K562 (cell line): ENCODE measurements at regions not wholly inside any gene's neighbourhood (a gene's known extent, or its start where the extent isn't known, plus 50 kb on each side); places are given as distances from the start of the nearest gene placed in this dataset.
A peak's percentile ranks its signal among the peaks of the same experiment; 100 is the strongest.

Experiments used
- ATAC-seq: fragments of 200-7000 bp; cut with Tn5 transposase; 3 replicates; pipeline ENCODE4 v1.9.1; 2020; ENCODE audit warnings: moderate library complexity
- BruUV-seq: library from RNA; stranded (reverse); fragments of 400-500 nt; replicated peaks from 2 replicates; lab custom pipeline; 2021; lab: Mats Ljungman, UMichigan
- CTCF ChIA-PET: fragments of 300-600 bp; formaldehyde crosslinking; extraction: SDS; loops from one replicate; lab custom pipeline; 2021; ENCODE audit warnings: low intra/inter-chr PET ratio; lab: Yijun Ruan, JAX
- POLR2A ChIA-PET: fragments of 300-600, 350-650 bp; sonication (Branson Sonifier 250); formaldehyde crosslinking; extraction: SDS; loops from one replicate; lab custom pipeline; 2021; ENCODE audit warnings: antibody characterized with exemption, inconsistent platforms; lab: Yijun Ruan, JAX
- DNase-seq, 4 experiments: peaks; one replicate each; pipeline versions ENCODE4 v3.0.0 to v3.0.0-alpha.2; 2011 to 2018; ENCODE audit warnings: low spot score in 3 of 4, mixed read lengths in 3 of 4; ENCODE audit errors: extremely low read depth in 1 of 4
- FAIRE-seq: peaks from 2 replicates; lab custom pipeline; 2011; peaks lifted over from hg19 to GRCh38; lab: Jason Lieb, UNC
- H2AFZ ChIP-seq: 2 replicates; pipeline ENCODE4 v1.6.0; 2011; ENCODE audit warnings: low read depth, low read length, control low read depth, inconsistent platforms
- H3K27ac ChIP-seq: fragments of 200-600 bp; 3 replicates; pipeline ENCODE4 v1.8.0; 2011; ENCODE audit warnings: low read depth, mild to moderate bottlenecking, control low read depth, inconsistent platforms, low read length, moderate library complexity, mixed read lengths; ENCODE audit errors: extremely low read depth
- H3K27me3 ChIP-seq, 2 experiments: fragments of 300-600 bp in 1 of 2; 2 replicates in 1 of 2; 3 replicates in 1 of 2; pipeline versions ENCODE4 v1.6.0 to v1.8.0; 2011; ENCODE audit warnings: inconsistent platforms in 2 of 2, low read length in 2 of 2, mild to moderate bottlenecking in 1 of 2, mixed read lengths in 1 of 2, moderate library complexity in 1 of 2; ENCODE audit not compliant: control insufficient read depth in 2 of 2, insufficient read depth in 2 of 2
- H3K36me3 ChIP-seq: fragments of 300-600 bp; 3 replicates; pipeline ENCODE4 v1.8.0; 2011; ENCODE audit warnings: mild to moderate bottlenecking, low read length, inconsistent platforms; ENCODE audit not compliant: control insufficient read depth, insufficient read depth
- H3K4me1 ChIP-seq, 2 experiments: fragments of 200-600 bp in 1 of 2; replicated peaks in 1 of 2; 2 replicates in 1 of 2; 3 replicates in 1 of 2; pipeline versions ENCODE4 v1.5.1 to v1.8.0; 2011; ENCODE audit warnings: inconsistent platforms in 2 of 2, low read length in 2 of 2, mild to moderate bottlenecking in 1 of 2, mixed read lengths in 1 of 2, moderate library complexity in 1 of 2; ENCODE audit not compliant: control insufficient read depth in 2 of 2, insufficient read depth in 2 of 2
- H3K4me2 ChIP-seq: 2 replicates; pipeline ENCODE4 v1.6.1; 2011; ENCODE audit warnings: low read length, control low read depth, inconsistent platforms, mixed read lengths; ENCODE audit not compliant: insufficient read depth
- H3K4me3 ChIP-seq: fragments of 200-600 bp; sonication (generic), shearing (Covaris generic); 2 replicates; pipeline ENCODE4 v1.5.1; 2016; ENCODE audit warnings: control low read depth, inconsistent platforms
- H3K79me2 ChIP-seq: fragments of 200-600 bp; 3 replicates; pipeline ENCODE4 v1.8.0; 2011; ENCODE audit warnings: low read length, inconsistent platforms; ENCODE audit not compliant: control insufficient read depth, insufficient read depth
- H3K9ac ChIP-seq, 2 experiments: 2 replicates each; pipeline versions ENCODE4 v1.6.0 to v1.6.1; 2011; ENCODE audit warnings: low read depth in 2 of 2, low read length in 2 of 2, control low read depth in 1 of 2, inconsistent platforms in 1 of 2, mild to moderate bottlenecking in 1 of 2, mixed read lengths in 1 of 2; ENCODE audit not compliant: insufficient read depth in 1 of 2
- H3K9me1 ChIP-seq: one replicate; pipeline ENCODE4 v1.6.0; 2011; ENCODE audit warnings: inconsistent platforms, mild to moderate bottlenecking, low read length, moderate library complexity; ENCODE audit not compliant: control insufficient read depth, insufficient read depth
- H3K9me3 ChIP-seq: replicated peaks from 2 replicates; pipeline ENCODE4 v1.5.1; 2011; ENCODE audit warnings: low read depth, low read length, inconsistent platforms; ENCODE audit not compliant: control insufficient read depth, insufficient read depth
- H4K20me1 ChIP-seq: replicated peaks from 2 replicates; pipeline ENCODE4 v1.6.1; 2011; ENCODE audit warnings: low read length, inconsistent platforms, mixed read lengths; ENCODE audit not compliant: control insufficient read depth, insufficient read depth
- MAFF ChIP-seq: IDR thresholded peaks from 2 replicates; pipeline ENCODE4 v1.6.1; 2012; ENCODE audit warnings: low read length, improper control_type of control experiment
- MAFG ChIP-seq: fragments of 450-650 bp; conservative IDR thresholded peaks from 2 replicates; pipeline ENCODE4 v1.6.1; 2016; ENCODE audit warnings: missing genetic modification characterization, missing compliant biosample characterization
- MAFK ChIP-seq: IDR thresholded peaks from 2 replicates; pipeline ENCODE4 v1.6.1; 2011; ENCODE audit warnings: low read length, improper control_type of control experiment
- RFX1 ChIP-seq: fragments of 450-650 bp; IDR thresholded peaks from 2 replicates; pipeline ENCODE4 v1.6.1; 2016; ENCODE audit warnings: mild to moderate bottlenecking, moderate library complexity
- SRSF9 ChIP-seq: fragments of 200-400 bp; formaldehyde crosslinking; IDR thresholded peaks from 2 replicates; pipeline ENCODE4 v1.6.1; 2017; ENCODE audit warnings: low read depth, low read length, borderline replicate concordance
- UBTF ChIP-seq, 2 experiments: IDR thresholded peaks; 2 replicates each; pipeline ENCODE4 v1.6.1; 2012; ENCODE audit warnings: improper control_type of control experiment in 2 of 2, low read depth in 2 of 2, low read length in 2 of 2, borderline replicate concordance in 1 of 2
- ZNF316 ChIP-seq: fragments of 450-650 bp; IDR thresholded peaks from 2 replicates; pipeline ENCODE4 v1.6.1; 2016
- ZNF778 ChIP-seq: fragments of 450-650 bp; formaldehyde crosslinking; IDR thresholded peaks from 2 replicates; pipeline ENCODE4 v1.4.0; 2020; ENCODE audit warnings: mild to moderate bottlenecking, moderate library complexity
- WGBS: fragments of 100-300 bp; shearing (Covaris generic); methylation state at CpG from one replicate; pipeline ENCODE4 v1.1.6; 2016; ENCODE audit warnings: low coverage, mixed read lengths; ENCODE audit not compliant: insufficient coverage; ENCODE audit errors: missing lambda C conversion rate; 5-methylcytosine and 5-hydroxymethylcytosine counted together
- in situ Hi-C: fragments of 300-500 bp; cut with MboI; formaldehyde crosslinking; loops from 4 replicates; pipeline ENCODE4 v1.15.0; 2018; ENCODE audit warnings: inconsistent platforms, mixed read lengths
- intact Hi-C: fragments of 100-400 bp; cut with micrococcal nuclease; formaldehyde crosslinking; loops from 2 replicates; pipeline ENCODE4 v1.14.2; 2022

DNA sequence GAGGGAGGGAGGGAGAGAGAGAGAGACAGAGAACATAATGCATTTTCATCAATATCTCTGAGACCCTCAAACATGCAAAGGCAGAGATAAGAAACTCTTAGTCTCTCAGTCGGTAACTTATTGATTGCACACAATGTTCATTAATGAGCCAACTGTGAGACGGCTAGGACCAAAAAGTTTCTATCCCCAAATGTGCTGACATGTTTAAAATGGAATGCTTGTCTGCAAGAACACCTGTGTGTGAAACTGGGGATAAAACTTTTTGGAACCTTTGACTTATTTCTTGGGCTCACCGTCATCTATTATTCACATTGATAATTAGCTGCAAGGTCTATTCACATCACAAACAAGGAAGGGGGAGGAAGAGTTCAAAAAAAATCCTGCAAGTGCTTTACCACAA lies 477.9 kb downstream of the STIM2 start:
- Histone ChIP-seq H3K4me1 (no peaks in the 10 kb centered on the region), H3K36me3 (no peaks in the 10 kb centered on the region), H3K9me1 (no peaks in the 10 kb centered on the region), H3K4me3 (no peak overlapping the region), H3K27me3 (no peaks in the 10 kb centered on the region), H3K79me2 (no peaks in the 10 kb centered on the region), H3K9me3 (no peaks in the 10 kb centered on the region), H3K9ac (no peak overlapping the region), H4K20me1 (no peaks in the 10 kb centered on the region), H3K4me2 (no peak overlapping the region), H2AFZ (no peak overlapping the region), H3K27ac (no peak overlapping the region)
- WGBS: 8% methylated on average over 3 of the region's 3 CpGs
- in situ Hi-C loops: no loop called here
- no TSS peak for BruUV-seq
- intact Hi-C loops: no loop called here
- ATAC-seq: no peak
- POLR2A ChIA-PET: no interaction called here
- peak; percentile 25; the same call in 1 of the 2 replicates for TF ChIP-seq MAFK
- TF ChIP-seq ZNF316: peak; percentile 23; the same call in 1 of the 2 replicates
- no peak for TF ChIP-seq RFX1
- TF ChIP-seq MAFF: 0 out of 2 replicates have a peak, but pooled peaks have one; percentile 30
- 0 out of 2 replicates have a peak, but pooled peaks have one; percentile 12 for TF ChIP-seq MAFG (tag)
- CTCF ChIA-PET: no interaction called here
- DNase-seq: no peak
- no peak for FAIRE-seq

- no peaks in the 10 kb centered on the region for H3K79me2 ChIP-seq
- no peaks in the 10 kb centered on the region for H4K20me1 ChIP-seq
- TF ChIP-seq ZNF778 (CRISPR knock-in tag) (no peak), SRSF9 (no peak), UBTF (IDR thresholded peaks at IDR 0.05; ENCODE audit: borderline replicate concordance in 1 of 2, low read depth in 2 of 2, low read length in 2 of 2) (no peak)
- 3% methylated on average over 3 of the region's 3 CpGs for WGBS
- H3K4me3 ChIP-seq: no peak overlapping the region
- H3K9me3 ChIP-seq: no peaks in the 10 kb centered on the region
- no peak overlapping the region for H2AFZ ChIP-seq
- H3K4me2 ChIP-seq: no peak overlapping the region
- no peak for ATAC-seq
- intact Hi-C loops: no loop called here
- no peaks in the 10 kb centered on the region for H3K36me3 ChIP-seq
- no peak overlapping the region for H3K27ac ChIP-seq
- ChIA-PET CTCF (no interaction called here), POLR2A (no interaction called here)
- no peaks in the 10 kb centered on the region for H3K9me1 ChIP-seq
- in situ Hi-C loops: no loop called here
- BruUV-seq: no TSS peak
- H3K4me1 ChIP-seq: no peaks in the 10 kb centered on the region
- no peak for FAIRE-seq
- H3K9ac ChIP-seq: no peak overlapping the region
- DNase-seq: no peak
- no peaks in the 10 kb centered on the region for H3K27me3 ChIP-seq
Observed at GRCh38 chr4:27343411-27343810, 482.8 kb downstream of the STIM2 start.
